ENCODE measurements at regions not wholly inside any gene's neighbourhood (a gene's known extent, or its start where the extent isn't known, plus 50 kb on each side); places are given as distances from the start of the nearest gene placed in this dataset.

GRCh38 chr17:5820721-5821456, 236.6 kb upstream of the NLRP1 start:
- FAIRE-seq, result no peak
- no peak overlapping the region for H3K27ac ChIP-seq (ENCODE audit: low read depth, low read length)

GRCh38 chr17:5821803-5822202, 237.5 kb upstream of the NLRP1 start:
- H3K36me3 ChIP-seq (ENCODE audit: insufficient read depth, low read length), result no peaks in the 10 kb centered on the region
- peaks cover 26% of the 10 kb centered on the region for H3K4me1 Mint-ChIP-seq (ENCODE audit: low read depth, unreplicated experiment)
- peaks cover 3% of the 10 kb centered on the region for H3K9me3 Mint-ChIP-seq (ENCODE audit: unreplicated experiment)
- no peak overlapping the region for H3K4me3 ChIP-seq (ENCODE audit: insufficient read depth, low read depth, low read length)
- peaks cover 4% of the 10 kb centered on the region for H3K27me3 Mint-ChIP-seq (ENCODE audit: low read depth, unreplicated experiment)
- no peak overlapping the region for H2AFZ ChIP-seq (ENCODE audit: low read depth, low read length)
- H3K27ac ChIP-seq (ENCODE audit: low read depth, low read length), result no peak overlapping the region
- no peak for FAIRE-seq
- no peak overlapping the region for H3K9ac ChIP-seq (ENCODE audit: low read length)
- H3K79me2 ChIP-seq (ENCODE audit: insufficient read depth, low read length), result no peaks in the 10 kb centered on the region
- no peak overlapping the region for H3K4me3 Mint-ChIP-seq (ENCODE audit: unreplicated experiment)
- no peak overlapping the region for H3K4me2 ChIP-seq (ENCODE audit: low read length)
- no peak overlapping the region for H3K27ac Mint-ChIP-seq (ENCODE audit: unreplicated experiment)
- no peak for DNase-seq (ENCODE audit: low read depth)
- H3K36me3 Mint-ChIP-seq (ENCODE audit: low read depth, unreplicated experiment), result no peaks in the 10 kb centered on the region
- peaks cover 20% of the 10 kb centered on the region for H3K4me1 ChIP-seq (ENCODE audit: insufficient read depth, low read length)
- H3K9me3 ChIP-seq (ENCODE audit: insufficient read depth, low read depth, low read length), result no peaks in the 10 kb centered on the region
- no peaks in the 10 kb centered on the region for H4K20me1 ChIP-seq (ENCODE audit: insufficient read depth, low read length)
- TF ChIP-seq EZH2 (IDR thresholded peaks at IDR 0.05; ENCODE audit: insufficient read depth, low read length) (no peak), CTCF (IDR thresholded peaks at IDR 0.05; ENCODE audit: insufficient read depth, low read depth, low read length) (no peak)
- H3K27me3 ChIP-seq (ENCODE audit: insufficient read depth, low read length), result peaks cover 7% of the 10 kb centered on the region

More at GRCh38 chr17:5820721-5821456, 236.6 kb upstream of the NLRP1 start:
- no peaks in the 10 kb centered on the region for H3K36me3 Mint-ChIP-seq (ENCODE audit: low read depth, unreplicated experiment)
- Histone ChIP-seq H3K36me3 (ENCODE audit: insufficient read depth, low read length) (no peaks in the 10 kb centered on the region), H3K9me3 (ENCODE audit: insufficient read depth, low read depth, low read length) (no peaks in the 10 kb centered on the region), H3K4me2 (ENCODE audit: low read length) (no peak overlapping the region), H3K9ac (ENCODE audit: low read length) (no peak overlapping the region), H3K79me2 (ENCODE audit: insufficient read depth, low read length) (no peaks in the 10 kb centered on the region), H4K20me1 (ENCODE audit: insufficient read depth, low read length) (no peaks in the 10 kb centered on the region), H3K27me3 (ENCODE audit: insufficient read depth, low read length) (peaks cover 11% of the 10 kb centered on the region), H3K4me1 (ENCODE audit: insufficient read depth, low read length) (peaks cover 11% of the 10 kb centered on the region), H3K4me3 (ENCODE audit: insufficient read depth, low read depth, low read length) (no peak overlapping the region), H2AFZ (ENCODE audit: low read depth, low read length) (no peak overlapping the region)
- no peak for TF ChIP-seq EZH2 (IDR thresholded peaks at IDR 0.05; ENCODE audit: insufficient read depth, low read length)
- TF ChIP-seq CTCF (IDR thresholded peaks at IDR 0.05; ENCODE audit: insufficient read depth, low read depth, low read length), result no peak
- H3K9me3 Mint-ChIP-seq (ENCODE audit: unreplicated experiment), result peaks cover 3% of the 10 kb centered on the region
- H3K27ac Mint-ChIP-seq (ENCODE audit: unreplicated experiment), result peak overlapping the region; percentile 67
- peaks cover 6% of the 10 kb centered on the region for H3K27me3 Mint-ChIP-seq (ENCODE audit: low read depth, unreplicated experiment)
- peaks cover 20% of the 10 kb centered on the region for H3K4me1 Mint-ChIP-seq (ENCODE audit: low read depth, unreplicated experiment)
- H3K4me3 Mint-ChIP-seq (ENCODE audit: unreplicated experiment), result no peak overlapping the region
- DNase-seq (ENCODE audit: low read depth), result peak; percentile 19
